SK-MEL-5 (cell line): ENCODE measurements at regions not wholly inside any gene's neighbourhood (a gene's known extent, or its start where the extent isn't known, plus 50 kb on each side); places are given as distances from the start of the nearest gene placed in this dataset.
"Not testable (repeated sequence)": the region's sequence is repeated elsewhere in the genome, so short reads cannot be mapped to it uniquely, and the experiment has no call there.

Experiments
- DNase-seq: peaks from one replicate; pipeline ENCODE4 v3.0.0-alpha.2; 2016; ENCODE audit warnings: low read depth, low spot score
- in situ Hi-C: cut with HindIII; loops from 2 replicates; pipeline ENCODE4 v1.10.0; 2016; ENCODE audit warnings: low sequenced_read_pairs, high pct_unique_total_duplicates, low pct_unique_long_range_greater_than_20kb

DNA sequence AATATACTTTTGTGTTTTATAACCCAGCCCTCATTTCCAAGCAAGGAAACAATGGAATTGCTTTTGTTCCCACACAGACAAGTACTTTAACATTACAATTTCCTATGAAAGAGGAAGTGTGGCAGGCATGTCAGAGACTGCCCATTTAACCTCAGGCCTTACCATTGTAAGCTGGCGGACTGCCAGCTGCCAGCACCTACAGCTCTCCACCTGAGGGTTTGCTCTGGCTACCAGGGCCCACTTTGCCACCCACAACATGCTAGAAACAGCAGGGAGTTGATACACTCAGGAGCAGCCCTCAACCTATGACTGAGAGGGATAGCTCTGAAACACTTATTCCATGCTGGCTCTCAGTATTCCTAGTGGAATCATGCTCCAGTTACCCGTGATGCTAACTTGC lies 152.3 kb upstream of the PRDX4 start:
- no peak for DNase-seq
- in situ Hi-C loops, result no loop called here

DNA sequence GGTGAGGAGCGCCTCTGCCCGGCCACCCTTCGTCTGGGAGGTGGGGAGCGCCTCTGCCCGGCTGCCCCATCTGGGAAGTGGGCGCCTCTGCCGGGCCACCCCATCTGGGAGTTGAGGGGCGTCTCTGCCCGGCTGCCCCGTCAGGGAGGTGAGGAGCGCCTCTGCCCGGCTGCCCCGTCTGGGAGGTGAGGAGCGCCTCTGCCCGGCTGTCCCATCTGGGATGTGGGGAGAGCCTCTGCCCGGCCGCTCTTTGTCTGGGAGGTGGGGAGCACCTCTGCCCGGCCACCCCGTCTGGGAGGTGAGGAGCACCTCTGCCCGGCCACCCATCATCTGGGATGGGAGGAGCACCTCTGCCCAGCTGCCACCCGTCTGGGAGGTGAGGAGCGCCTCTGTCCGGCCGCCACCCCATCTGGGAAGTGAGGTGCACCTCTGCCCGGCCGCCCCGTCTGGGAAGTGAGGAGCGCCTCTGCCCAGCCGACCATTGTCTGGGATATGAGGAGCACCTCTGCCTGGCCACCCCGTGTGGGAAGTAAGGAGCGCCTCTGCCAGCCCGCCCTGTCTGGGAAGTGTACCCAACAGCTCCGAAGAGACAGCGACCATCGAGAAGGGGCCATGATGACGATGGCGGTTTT lies 144.2 kb upstream of the PRDX4 start:
- in situ Hi-C loops, DNase-seq: not testable (repeated sequence)

DNA sequence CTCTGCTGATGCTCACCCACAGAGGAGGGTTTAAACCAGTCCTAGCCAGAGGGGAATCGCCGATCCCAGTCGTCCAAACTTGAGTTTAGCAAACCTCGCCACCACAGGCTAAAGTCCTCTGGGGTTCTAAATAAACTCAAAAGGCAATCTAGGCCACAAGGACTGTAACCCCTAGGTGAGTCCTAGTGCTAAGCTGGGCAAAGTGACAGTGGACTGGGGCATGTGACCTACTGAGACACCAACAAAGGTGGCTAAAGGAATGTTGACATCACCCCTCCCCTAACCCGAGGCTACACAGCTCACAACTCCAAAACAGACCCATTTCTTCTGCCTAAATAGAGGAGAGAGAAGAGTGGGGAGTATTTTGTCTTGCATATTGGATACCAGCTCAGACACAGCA lies 142.8 kb upstream of the PRDX4 start:
- in situ Hi-C loops, result no loop called here
- no peak for DNase-seq

DNA sequence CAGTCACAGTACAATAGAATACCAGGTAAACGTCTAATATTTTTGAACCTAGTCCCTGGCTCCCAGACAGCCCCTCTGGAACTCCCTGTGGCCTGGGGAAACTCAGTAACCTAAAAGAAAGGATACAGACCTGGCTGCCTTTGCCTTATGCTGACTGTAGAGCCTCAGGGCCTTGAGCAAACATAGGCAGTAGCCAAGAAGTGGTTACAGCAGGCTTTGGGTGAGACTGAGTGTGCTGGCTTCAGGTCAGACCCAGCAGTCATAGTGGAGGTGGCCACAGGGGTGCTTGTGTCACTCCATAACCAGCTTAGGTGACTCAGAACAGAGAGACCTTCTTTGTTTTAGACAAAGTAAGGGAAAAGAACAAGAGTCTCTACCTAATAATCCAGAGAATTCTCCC lies 141.8 kb upstream of the PRDX4 start:
- no peak for DNase-seq
- in situ Hi-C loops, result no loop called here

DNA sequence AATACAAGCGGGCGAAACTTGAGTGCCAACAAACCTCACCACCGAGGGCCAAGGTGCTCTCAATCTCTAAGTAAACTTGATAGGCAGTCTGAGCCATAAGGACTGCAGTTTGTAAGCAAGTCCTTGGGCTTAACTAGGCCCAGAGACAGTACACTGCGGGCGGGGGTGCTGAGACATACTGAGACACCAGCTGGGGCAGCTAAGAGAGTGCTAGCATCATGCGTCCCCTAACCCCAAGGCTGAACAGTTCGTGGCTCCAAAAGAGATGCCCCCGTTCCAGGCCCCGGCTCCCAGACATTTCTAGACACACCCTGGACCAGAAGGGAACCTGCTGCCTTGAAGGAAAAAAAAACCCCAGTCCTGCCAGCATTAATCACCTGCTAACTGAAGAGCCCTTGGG lies 126.8 kb upstream of the PRDX4 start:
- DNase-seq, result no peak

DNA sequence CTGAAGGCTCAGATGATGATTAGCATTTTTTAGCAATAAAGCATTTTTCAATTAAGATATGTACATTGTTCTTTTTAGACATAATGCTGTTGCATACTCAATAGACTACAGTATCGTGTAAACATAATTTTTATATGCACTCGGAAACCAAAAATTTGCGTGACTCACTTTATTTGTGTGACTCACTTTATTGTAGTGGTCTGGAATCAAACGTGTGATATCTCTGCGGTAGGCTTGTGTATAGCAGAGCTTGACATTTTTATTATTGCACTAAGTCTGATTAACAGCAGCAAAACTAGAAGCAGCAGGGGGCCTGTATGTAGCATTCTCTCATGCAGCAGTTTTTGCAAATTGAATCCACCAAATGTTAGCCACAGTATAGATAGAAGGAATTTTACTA lies 119.1 kb upstream of the PRDX4 start:
- in situ Hi-C loops, result no loop called here
- DNase-seq, result no peak

More for the DNA sequence above, 126.8 kb upstream of the PRDX4 start:
- in situ Hi-C loops, result no loop called here

DNA sequence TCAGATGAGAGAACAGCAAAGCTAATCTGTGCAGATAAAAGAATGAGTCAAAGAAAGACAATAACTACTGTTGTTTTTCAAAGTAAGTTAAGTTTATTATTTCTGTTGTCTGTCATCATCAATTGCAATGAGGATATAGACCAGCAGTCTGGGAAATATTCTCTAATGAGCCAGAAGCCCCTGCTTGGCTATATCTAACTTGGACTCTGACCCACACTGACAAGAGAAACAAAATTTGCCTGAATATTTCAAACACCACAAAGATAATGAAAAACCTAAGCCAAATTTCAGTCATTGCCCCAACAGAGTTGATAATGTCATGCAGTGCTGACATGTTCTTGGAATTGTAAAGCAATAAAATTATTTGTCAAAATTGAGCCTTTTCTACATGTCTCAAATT lies 115.0 kb upstream of the PRDX4 start:
- in situ Hi-C loops, result no loop called here
- DNase-seq, result no peak

DNA sequence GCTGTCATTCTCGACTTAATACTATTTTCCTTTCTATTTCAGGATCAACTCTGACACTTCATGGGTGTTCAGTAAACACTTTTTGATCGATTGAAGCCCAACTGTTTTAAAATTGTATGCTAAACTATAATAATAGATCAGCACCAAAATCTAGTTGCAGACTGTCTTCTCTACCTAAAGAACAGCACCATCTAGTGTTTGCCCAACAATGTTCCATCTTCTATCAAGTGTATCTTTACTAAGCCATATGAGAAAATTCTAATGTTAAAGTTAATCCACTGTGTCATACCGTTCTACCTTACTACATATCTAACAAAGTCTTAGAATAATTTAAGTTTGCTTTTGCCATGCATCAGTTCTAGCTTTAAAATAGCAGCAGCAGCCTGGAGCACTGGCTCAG lies 113.0 kb upstream of the PRDX4 start:
- in situ Hi-C loops, result no loop called here
- DNase-seq, result peak; percentile 44

DNA sequence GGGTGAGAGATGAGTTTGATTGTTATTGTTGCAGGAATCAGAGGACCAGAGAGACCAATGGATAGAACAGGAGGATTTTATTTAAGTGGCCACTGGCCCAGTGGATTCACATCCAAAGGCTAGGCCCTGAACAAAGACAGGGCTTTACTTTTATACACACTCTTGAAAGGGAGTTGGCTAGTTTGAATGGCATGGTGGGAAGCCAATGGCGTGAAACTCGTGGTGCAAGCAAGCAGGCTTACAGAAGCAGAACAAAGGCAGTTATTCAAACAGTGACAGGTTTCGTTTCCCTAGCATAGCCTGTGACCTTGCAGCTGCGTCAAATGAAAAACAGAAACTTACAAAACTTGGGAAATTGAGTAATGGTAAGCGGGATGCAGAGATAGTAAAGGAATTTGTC lies 110.2 kb upstream of the PRDX4 start:
- in situ Hi-C loops, result no loop called here
- DNase-seq, result peak; percentile 10

DNA sequence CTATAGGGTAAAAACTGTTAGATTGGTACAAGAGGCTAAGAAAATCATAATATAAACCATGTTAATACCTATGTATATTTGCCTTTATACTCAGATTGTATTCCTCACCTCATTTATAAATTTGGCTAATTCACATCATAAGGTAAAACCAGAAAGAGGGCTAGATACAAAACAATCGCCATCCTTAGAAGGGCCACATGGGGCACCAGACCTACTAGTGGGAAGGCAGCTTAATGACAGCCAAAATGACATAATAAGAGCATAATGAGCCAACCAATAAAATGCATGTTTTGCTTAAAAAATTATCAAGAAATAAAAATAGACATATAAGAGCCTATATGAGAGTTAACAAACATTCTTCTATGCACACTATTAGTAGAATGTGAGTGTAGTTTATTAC lies 107.3 kb upstream of the PRDX4 start:
- in situ Hi-C loops, result no loop called here

DNA sequence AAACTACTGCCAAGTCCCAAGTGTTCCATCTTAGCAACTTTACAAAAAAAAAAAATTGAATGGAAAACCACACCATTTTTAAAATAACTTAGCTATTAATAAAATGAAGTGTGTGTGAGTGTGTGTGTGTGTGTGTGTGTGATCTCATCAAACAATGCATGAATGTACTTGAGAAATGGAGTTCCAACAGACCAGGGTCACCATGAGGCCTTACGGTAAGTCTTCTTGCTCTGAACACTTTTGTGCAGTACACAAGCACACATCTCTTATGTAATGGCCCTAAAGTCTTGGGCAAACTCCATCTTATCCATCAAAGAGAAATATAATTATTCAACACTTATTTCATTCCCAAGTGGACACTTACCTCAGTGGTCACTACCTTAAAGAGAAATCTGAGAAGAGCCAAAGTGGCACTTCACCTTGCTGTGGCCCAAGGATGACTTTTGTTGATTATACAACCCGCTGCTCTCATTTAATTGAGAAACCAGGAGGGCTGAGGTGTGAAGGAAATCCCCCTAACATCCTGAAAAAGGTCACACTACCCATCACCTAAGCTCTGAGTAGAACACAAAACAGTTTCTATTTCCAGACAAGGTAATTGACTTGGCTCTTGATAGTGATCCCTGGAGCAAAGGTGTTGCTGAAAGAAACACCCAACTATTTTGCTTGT lies 96.5 kb upstream of the PRDX4 start:
- no peak for DNase-seq
- in situ Hi-C loops, result no loop called here

More for the DNA sequence above, 107.3 kb upstream of the PRDX4 start:
- DNase-seq, result no peak

DNA sequence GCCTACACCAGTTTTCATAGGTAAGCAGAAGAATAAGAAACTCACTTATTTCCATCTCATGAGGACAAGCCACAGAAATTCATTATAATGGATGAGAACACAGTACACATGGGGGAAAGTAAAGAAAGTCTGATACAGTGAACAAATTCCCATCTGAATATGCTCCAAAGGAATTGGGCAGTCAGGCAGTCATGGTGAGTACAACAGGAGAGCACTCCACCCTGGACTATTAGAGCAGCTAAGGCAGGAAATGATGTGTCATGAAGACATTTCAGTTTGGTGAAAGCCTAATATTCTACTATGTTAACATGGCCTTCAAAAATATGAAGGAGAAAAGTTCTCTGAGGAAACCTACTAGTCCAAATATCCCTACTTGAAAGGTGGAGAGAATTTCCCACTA lies 92.0 kb upstream of the PRDX4 start:
- DNase-seq, result no peak
- in situ Hi-C loops, result no loop called here

DNA sequence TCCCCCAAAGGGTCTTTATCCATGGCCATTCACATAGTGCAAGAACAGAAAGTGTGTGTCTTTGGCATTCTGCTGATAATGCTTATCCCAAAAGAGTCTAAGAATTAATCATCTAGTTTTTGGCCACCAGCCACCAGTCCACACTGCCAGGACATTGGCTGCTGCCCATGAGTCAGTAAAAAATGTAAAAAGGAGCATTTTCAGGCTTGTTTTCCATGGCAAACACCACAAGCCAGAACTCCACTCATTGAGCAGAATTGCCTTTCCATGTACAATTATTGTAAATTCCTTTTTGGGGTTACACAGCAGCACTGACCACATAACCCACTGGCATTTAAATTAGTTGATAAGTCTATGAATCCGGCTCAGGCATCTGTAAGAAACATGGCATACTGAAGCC lies 89.2 kb upstream of the PRDX4 start:
- in situ Hi-C loops, result no loop called here
- no peak for DNase-seq

DNA sequence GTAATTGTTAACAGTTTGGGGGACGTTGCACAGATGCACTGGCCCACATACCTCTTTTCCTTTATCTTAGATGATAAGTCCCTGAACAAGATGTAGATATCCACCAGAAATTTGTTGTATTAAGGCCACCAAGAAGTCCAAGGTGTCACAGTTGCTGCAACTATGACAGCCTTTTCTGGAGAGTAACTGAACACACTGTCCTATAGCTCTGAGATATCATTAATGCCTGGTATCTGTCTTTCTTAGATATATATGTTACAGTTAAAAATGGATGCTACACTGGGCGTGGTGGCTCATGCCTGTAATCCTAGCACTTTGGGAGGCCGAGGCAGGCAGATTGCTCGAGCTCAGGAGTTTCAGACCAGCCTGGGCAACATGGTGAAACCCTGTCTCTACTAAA lies 77.8 kb upstream of the PRDX4 start:
- no peak for DNase-seq
- in situ Hi-C loops, result no loop called here

DNA sequence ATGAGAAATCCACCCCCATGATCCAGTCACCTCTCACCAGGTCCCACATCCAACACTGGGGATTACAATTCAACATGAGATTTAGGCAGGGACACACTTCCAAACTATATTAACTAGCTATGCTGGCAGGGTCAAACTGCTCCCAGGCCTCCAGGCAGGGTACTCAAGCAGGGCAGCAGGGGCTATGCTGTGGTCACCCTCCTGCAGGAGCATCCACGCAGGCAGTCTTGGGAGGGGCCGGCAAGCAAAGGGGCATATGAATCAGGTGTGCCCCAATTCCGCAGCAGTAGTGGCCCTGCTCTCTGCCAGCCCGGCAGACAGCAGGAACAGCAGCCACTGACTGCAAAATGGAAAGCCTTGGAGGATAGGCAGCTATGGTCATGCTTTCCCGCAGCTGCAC lies 74.6 kb upstream of the PRDX4 start:
- in situ Hi-C loops, result no loop called here
- DNase-seq, result no peak

DNA sequence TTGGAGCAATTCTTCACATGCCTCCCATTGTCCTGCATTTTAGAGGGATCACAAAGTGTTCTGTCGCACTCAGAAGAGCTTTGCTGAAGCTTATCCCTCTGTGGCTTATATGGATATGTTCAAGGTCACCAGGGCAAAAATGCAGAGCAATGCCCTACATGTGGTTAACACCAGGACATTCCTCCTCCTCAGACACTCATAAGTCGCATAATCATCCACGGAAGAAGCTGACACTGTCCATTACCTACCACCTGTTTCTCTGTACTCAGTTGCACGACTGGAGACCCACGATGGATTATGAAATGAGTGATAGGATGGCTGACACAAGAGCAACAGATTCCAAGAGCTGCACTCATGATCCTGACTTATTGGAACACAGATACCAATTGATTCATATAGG lies 68.7 kb upstream of the PRDX4 start:
- in situ Hi-C loops, result no loop called here
- no peak for DNase-seq

DNA sequence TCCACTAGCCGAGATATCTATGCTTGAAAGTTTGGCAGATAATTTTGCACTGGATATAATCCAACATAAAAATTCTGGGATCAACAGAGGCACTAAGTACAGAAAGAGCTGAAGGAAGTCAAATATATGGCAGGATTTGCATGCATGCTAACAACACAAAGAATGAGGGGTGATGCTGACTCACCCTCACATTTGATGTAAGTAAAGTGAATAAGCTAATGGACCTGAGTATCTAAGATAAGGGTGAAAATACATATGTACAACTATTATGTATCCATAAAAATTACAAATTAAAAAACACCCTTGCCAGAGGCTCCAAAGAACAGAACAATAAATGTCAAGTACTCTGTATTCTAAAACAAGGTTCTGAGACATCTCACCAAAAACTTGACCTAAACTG lies 63.8 kb upstream of the PRDX4 start:
- in situ Hi-C loops, result no loop called here
- DNase-seq, result no peak

DNA sequence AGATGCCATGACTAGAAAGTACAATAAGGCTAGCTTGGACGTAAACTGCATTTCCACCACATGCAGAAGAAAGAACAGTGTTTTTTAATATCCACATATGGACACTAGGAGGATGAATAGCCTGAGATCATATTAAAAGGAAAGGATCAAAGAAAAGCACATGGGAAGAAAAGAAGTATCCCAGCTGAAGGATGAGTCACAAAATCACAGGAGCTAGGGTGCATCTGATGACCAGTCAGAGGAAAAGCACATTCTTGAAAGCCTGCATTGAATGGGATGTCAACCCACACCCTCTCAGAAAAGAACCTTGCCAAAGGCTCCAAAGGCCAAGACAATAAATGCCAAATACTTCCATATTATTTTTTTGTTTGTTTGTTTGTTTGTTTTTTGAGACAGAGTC lies 56.8 kb upstream of the PRDX4 start:
- peak; percentile 55 for DNase-seq
- in situ Hi-C loops, result no loop called here

DNA sequence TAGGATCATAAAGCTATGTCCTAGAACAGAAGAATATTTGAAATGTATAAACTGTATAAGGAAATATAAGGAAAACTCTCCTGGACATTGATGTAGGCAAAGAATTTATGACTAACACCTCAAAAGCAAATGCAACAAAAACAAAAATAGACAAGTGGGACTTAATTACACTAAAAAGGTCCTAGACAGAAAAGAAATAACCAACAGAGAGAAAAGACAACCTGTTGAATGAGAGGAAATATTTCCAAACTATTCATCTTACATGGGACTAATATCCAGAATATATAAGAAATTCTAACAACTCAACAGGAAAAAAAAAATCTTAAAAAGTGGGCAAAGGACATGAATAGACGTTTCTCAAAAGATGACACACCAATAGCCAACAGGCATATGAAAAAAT lies 54.4 kb upstream of the PRDX4 start:
- DNase-seq, result no peak
- in situ Hi-C loops, result no loop called here

DNA sequence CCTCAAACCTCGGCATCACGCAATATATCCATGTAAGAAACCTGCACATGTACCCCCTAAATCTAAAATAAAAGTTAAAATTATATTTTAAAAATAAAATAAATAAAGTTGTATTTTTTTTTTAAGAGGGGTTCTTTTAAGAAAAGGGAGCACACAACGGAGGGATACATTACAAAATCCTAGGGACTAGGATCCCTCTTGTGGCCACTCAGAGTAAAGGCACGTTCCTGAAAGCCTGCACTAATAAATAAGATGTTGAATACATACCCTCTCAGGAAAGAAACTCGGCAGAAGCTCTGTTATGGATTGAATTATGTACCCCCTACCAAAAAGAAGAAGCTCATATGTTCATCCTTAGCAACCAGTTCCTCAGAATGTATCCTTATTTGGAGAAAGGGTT lies 50.9 kb upstream of the PRDX4 start:
- in situ Hi-C loops, result no loop called here
- peak; percentile 45 for DNase-seq
